GM12873 (cell line): ENCODE measurements at regions not wholly inside any gene's neighbourhood (a gene's known extent, or its start where the extent isn't known, plus 50 kb on each side); places are given as distances from the start of the nearest gene placed in this dataset.

ENCODE experiments used
- TF ChIP-seq, protein P1 (sequence below): IDR thresholded peaks from 2 replicates; pipeline ENCODE4 v1.5.1; 2012; ENCODE audit warnings: low read depth, mild to moderate bottlenecking, moderate library complexity, low read length, control low read depth; ENCODE audit not compliant: insufficient read depth; ENCODE audit errors: missing control alignments

DNA sequence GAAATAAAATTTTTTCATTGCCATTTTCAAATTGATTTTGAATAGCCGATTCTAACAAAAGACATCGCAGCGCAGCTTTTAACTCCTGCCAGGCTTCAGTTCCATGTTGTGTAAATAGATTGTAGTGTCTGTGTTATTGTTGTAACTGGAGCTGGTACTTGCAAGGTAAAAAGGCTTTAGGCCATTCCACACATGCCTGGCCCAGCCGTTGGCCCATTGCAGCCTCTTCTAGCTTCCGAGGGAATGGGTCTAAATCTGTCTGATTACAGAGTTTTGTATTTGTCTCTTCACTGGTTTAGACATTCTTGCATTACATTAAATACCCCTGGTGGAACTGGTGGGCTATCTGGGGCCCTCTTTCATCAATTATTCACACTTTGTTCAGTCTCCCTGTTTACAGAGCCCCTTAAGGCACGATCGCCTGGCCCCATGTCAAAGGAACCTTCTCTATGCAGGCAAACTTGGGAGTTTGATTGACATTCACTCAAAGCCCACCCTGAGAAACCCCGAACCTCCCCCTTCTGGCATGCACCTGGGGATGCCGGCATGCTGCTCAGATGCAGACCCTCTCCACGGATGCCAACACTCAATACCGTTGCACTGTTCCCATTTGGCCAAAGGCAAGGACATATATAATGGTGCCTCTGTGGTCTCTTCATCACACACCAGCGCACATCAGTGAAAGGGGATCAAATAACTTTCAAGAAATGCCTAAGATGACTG lies 281.7 kb upstream of the IRX2 start:
- TF ChIP-seq, protein P1, sequence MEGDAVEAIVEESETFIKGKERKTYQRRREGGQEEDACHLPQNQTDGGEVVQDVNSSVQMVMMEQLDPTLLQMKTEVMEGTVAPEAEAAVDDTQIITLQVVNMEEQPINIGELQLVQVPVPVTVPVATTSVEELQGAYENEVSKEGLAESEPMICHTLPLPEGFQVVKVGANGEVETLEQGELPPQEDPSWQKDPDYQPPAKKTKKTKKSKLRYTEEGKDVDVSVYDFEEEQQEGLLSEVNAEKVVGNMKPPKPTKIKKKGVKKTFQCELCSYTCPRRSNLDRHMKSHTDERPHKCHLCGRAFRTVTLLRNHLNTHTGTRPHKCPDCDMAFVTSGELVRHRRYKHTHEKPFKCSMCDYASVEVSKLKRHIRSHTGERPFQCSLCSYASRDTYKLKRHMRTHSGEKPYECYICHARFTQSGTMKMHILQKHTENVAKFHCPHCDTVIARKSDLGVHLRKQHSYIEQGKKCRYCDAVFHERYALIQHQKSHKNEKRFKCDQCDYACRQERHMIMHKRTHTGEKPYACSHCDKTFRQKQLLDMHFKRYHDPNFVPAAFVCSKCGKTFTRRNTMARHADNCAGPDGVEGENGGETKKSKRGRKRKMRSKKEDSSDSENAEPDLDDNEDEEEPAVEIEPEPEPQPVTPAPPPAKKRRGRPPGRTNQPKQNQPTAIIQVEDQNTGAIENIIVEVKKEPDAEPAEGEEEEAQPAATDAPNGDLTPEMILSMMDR: no peak

DNA sequence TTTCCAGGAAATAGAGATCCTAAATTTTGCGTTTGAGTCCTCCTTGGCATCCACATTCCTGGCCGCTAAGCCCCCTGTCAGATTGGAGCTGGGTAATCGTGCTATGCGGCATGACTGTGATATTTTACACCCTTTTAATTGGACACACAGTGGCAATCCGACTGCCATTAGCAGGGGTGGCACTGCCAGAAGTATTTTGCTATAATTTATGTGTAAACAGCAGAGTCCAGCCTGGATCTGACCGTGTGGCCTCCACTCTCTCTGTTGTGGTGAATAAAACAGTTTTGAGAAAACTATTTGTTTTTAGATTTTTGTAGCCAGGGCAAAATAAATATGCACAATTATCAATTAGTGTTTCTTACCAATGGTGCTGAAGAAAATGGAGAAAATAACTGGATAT lies 281.0 kb upstream of the IRX2 start:
- TF ChIP-seq, protein P1: no peak

DNA sequence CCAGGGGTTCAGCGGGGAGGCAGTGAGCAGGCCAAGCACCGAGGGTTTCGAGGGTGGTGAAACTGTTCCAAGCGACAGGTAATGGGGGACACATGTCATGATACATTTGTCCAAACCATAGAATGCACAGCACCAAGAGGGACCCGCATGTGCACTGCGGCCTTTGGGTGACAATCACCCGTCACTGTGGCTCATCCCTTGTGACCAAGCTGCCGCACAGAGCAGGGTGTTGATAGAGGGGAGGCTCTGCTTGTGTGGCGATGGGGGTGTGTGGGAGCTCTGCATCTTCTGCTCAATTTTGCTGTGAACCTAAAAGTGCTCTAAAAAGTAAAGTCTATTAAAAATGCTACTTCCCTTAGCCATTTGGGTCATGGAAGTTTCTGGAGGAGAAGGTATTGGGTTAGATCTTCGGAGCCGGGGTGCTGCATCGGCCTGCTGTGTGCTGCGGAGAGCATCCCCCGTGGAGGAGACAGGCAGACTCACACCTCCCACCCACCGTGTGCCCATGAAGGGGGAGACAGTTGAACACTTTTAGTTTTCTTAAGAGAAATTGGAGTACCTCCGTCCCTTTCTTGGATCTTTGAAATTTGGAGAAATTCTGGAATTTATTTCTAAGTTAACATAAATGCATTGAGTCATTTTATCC lies 280.4 kb upstream of the IRX2 start:
- TF ChIP-seq, protein P1: no peak

DNA sequence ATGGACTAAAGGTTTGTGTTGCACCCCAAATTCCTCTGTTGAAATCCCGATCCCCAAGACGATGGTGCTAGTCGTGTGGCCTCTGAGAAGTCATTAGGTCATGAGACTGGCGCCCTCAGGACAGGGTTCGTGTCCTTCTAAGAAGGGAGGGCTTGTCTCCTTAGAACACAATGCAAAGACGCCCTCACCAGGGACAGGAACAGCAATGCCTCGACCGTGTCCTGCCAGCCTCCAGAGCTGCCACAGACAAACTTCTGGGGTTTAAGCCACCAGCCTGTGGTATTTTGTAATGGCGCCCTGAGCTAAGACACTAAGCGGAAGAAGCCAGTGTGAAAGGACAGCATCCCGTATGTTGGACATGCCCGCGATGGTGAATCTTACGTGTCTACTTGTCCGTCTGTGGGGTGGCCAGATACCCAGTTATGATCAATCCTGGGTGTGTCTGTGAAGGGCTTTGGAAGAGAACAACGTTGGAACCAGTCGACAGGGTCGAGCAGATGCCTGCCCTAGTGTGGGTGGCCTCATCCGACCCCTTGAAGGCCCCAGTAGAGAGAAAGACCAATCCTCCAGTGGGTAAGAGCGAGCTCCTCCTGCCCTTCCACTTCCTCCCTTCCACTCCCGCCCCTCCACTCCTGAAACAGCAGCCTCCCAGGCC lies 279.2 kb upstream of the IRX2 start:
- TF ChIP-seq, protein P1: no peak

DNA sequence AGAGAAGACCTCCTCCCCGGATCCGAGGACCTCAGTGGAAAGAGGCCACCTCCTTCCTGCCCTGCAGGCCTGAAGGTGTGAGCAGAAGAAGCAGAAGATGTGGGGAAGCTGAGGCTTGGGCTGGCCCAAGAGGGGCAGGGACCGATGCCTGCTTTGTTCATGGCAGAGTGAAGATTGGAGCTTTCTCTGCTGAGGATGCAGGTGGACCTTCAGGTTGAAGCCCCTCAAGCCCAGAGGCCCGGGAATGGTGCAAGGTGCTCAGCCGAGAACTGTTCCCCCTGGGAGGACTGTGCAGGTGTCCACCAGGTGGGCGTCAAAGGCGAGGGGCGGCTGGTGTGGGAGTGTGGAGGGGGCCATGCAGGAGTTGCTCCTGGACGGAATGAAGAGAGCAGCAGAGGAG lies 277.9 kb upstream of the IRX2 start:
- TF ChIP-seq, protein P1: no peak

DNA sequence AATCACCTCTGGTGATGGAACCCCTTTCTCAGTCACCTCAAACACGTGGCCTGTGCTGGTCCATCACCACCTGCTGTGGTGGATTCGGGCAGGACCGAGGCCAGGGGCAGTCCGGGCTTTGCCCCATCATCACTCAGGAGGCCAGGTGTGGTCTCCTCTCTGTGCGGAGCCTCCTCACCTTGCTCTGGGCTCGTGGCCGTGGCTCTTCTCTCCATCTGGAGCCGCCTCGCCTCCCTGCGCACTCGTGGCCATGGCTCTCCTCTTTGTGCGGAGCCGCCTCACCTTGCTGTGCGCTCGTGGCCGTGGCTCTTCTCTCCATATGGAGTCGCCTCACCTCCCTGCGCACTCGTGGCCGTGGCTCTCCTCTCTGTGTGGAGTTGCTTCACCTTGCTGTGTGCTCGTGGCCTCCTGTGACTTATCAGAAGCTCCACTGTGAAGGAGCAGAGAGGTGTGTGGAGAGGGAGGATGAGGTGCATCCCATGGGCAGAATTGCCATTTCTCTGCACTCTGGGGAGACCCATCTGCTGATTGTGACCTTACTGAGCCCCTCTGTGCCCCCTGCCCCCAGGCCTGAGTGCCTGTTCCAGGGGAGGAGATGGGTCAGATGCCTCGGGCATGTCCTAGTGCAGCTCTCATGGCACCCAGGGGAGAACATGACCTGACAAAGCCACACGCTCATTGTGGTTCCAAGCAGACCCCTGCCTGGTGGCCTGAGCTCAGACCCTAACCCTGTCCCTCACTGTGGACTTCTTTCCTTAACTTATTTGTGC lies 276.6 kb upstream of the IRX2 start:
- TF ChIP-seq, protein P1: no peak
